ENCODE measurements at regions not wholly inside any gene's neighbourhood (a gene's known extent, or its start where the extent isn't known, plus 50 kb on each side); places are given as distances from the start of the nearest gene placed in this dataset.
"Not testable (repeated sequence)": the region's sequence is repeated elsewhere in the genome, so short reads cannot be mapped to it uniquely, and the experiment has no call there.

DNA sequence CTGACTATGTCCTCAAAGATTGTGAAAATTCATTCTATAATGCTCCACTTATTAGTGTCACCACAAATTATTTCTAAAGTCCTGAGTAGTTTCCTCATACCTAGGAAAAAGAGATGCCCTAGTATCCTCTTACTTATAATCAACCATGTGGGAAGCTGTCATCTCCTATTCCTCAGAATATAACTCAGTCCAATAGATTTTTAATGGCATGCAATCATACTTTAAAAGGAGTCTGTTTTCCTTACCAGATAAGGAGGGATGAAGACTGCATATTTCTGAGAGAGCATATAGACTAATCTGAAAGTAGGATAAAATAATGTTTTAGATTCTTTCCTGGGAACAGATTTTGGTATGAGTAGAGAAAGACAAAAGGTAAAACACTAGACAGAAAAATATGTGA, 727.7 kb upstream of the GRM3 start:
- Mint-ChIP-seq H3K27ac (no peak overlapping the region), H3K36me3 (no peaks in the 10 kb centered on the region), H3K27me3 (no peaks in the 10 kb centered on the region), H3K4me1 (no peaks in the 10 kb centered on the region), H3K4me3 (no peak overlapping the region), H3K9me3 (peaks cover 11% of the 10 kb centered on the region)
- ATAC-seq (ENCODE audit: low read depth): no peak
- no peak for DNase-seq (ENCODE audit: low spot score in 2 of 2)

DNA sequence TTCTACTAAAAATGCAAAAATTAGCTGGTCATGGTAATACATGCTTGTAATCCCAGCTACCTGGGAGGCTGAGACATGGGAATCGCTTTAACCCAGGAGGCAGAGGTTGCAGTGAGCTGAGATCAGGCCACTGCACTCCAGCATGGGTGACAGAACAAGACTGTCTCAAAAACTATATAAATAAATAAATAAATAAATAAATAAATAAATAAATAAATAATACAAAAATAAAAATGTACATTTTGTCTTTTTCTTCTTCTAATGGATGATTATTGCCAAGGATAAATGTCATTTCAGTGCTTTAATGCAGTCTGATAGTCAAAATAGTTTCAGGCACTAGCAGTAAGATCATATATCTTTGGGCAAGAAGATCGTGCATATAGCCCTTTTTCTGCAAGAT, 727.6 kb upstream of the SEMA3D start:
- Mint-ChIP-seq H3K4me3 (no peak overlapping the region), H3K9me3 (peaks cover 11% of the 10 kb centered on the region), H3K27me3 (no peaks in the 10 kb centered on the region), H3K27ac (no peak overlapping the region), H3K4me1 (no peaks in the 10 kb centered on the region), H3K36me3 (no peaks in the 10 kb centered on the region)
- no peak for ATAC-seq (ENCODE audit: low read depth)
- no peak for DNase-seq (ENCODE audit: low spot score in 2 of 2)

DNA sequence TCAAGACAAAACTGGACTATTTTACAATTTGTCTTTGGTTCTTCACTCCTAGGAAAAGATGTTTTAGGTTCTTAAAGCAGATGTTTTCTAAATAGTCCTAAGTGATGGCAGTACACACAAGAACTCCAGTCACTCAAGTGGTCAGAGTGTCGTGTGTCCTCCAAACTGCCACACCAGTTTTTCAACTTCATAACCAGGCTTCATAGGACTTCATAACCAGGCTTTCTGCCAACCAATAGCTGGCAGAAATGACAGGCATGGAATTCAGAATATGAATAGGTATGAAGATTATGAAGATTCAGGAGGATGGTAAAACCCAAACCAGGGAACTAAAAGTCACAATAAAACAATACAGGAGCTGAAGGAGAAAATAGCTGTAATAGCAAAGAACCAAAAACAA, 721.2 kb upstream of the SEMA3D start:
- Mint-ChIP-seq H3K36me3 (no peaks in the 10 kb centered on the region), H3K4me1 (no peaks in the 10 kb centered on the region), H3K9me3 (peaks cover 7% of the 10 kb centered on the region), H3K27ac (no peak overlapping the region), H3K4me3 (no peak overlapping the region), H3K27me3 (no peaks in the 10 kb centered on the region)
- DNase-seq (ENCODE audit: low spot score in 2 of 2) (no peak), ATAC-seq (ENCODE audit: low read depth) (no peak)

DNA sequence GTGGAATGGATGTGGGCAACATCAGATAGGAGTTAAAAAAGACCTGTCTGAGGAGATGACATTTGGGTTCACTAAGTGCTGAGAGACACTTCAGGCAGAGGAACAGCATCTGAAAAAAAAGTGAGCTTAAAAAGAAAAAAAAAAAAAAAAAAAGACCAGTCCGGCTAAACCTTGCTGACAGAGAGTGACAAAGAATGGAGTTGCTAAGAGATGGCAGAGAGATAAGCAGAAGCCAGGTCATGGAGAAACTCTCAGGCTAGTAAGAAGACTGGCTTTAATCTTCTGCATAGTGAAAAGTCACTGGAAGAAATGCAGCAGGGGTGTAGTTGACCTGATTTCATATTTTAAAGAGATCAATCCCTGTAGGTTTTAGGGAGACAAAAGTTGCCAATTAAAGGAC, 711.1 kb upstream of the SEMA3D start:
- H3K4me1 Mint-ChIP-seq: no peaks in the 10 kb centered on the region
- no peak for DNase-seq (ENCODE audit: low spot score in 2 of 2)
- ATAC-seq (ENCODE audit: low read depth): no peak
- H3K9me3 Mint-ChIP-seq: no peaks in the 10 kb centered on the region
- no peaks in the 10 kb centered on the region for H3K27me3 Mint-ChIP-seq
- H3K4me3 Mint-ChIP-seq: no peak overlapping the region
- no peak overlapping the region for H3K27ac Mint-ChIP-seq
- no peaks in the 10 kb centered on the region for H3K36me3 Mint-ChIP-seq

DNA sequence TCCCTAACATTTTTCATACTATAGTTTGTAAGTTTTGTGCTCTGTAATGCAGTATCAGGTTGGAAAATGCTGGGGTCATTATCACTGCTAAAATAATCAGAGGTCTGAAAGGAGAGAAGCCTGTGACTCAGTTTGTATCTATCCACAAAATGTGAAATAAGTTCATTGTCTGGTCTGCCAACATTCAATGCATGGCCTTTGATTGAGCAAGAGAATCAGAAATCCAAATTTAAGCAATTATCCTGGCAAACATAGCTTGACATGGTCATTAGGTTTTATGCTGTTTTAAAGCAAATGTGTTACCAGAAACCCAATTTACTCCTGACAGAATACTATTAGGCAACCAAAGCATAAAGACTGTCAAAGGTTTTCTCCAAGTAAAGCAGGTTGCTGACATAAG, 709.7 kb upstream of the SEMA3D start:
- Mint-ChIP-seq H3K9me3 (no peaks in the 10 kb centered on the region), H3K4me3 (no peak overlapping the region), H3K36me3 (no peaks in the 10 kb centered on the region), H3K27ac (no peak overlapping the region), H3K27me3 (no peaks in the 10 kb centered on the region), H3K4me1 (no peaks in the 10 kb centered on the region)
- DNase-seq (ENCODE audit: low spot score in 2 of 2): no peak
- ATAC-seq (ENCODE audit: low read depth): no peak

DNA sequence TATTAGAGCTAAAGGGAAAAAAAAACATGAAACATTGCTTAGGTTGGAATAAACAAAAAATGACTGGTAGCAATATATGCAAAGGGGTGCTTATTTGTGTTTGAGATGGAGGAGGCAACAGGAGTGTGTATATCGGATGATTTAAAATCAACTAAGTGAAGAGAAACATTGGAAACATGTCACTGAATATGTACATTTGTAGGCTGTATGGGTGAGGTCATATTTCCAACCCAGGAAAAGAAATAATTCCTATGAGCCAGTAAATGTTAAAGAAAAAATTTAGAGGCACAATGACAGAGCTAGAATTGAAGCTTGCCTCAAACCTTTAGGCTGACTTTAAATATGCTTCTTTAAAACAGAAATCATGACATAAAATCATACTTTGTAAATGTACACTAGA, 709.0 kb upstream of the SEMA3D start:
- no peak for DNase-seq (ENCODE audit: low spot score in 2 of 2)
- Mint-ChIP-seq H3K36me3 (no peaks in the 10 kb centered on the region), H3K4me3 (no peak overlapping the region)

DNA sequence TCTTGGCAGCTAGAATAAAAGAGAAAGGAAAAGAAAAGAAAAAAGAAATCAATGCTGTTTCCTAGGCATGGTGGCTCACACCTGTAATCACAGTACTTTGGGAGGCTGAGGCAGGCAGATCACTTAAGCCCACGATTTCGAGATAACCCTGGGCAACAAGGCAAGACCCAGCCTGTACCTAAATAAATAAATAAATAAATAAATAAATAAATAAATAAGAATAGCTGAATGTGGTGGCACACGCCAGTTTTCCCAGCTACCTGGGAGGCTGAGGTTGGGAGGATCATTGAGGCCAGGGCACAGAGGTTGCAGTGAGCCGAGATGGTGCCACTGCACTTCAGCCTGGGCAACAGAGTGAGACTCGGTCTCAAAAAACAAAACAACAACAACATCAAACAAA, 705.0 kb upstream of the SEMA3D start:
- not testable (repeated sequence) for H3K36me3 Mint-ChIP-seq, H3K9me3 Mint-ChIP-seq

More for the DNA sequence above, 709.0 kb upstream of the SEMA3D start:
- Mint-ChIP-seq H3K27me3 (no peaks in the 10 kb centered on the region), H3K27ac (no peak overlapping the region), H3K9me3 (no peaks in the 10 kb centered on the region), H3K4me1 (no peaks in the 10 kb centered on the region)
- no peak for ATAC-seq (ENCODE audit: low read depth)

DNA sequence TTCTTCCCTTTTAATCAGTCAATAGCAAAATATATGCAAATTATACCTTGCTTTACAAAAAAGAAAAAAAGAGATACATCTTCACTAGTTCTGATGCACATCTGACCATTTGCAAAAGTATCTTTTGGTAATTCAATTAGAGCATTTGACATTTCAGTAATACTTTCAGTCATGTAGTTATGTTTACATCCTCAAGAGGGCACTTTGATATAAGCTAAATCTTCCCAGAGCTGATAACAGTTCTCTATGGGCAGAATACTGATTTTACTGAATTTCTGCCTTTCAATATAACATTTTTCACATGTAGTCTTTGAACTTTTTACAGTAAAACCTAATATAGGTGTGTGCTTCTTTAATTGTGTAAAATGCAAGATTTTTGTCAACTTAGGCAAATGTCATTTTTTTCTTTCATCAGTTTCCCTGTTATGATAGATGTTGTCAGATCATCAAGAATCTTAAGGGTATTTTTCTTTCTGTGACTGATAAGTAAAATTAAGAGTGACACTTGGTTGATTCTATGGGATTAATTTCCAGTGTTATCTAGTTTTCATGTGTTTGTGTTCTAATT, 703.5 kb upstream of the SEMA3D start:
- H3K9me3 Mint-ChIP-seq: no peaks in the 10 kb centered on the region
- H3K36me3 Mint-ChIP-seq: no peaks in the 10 kb centered on the region
- no peak for DNase-seq (ENCODE audit: low spot score in 2 of 2)
- H3K4me3 Mint-ChIP-seq: no peak overlapping the region
- no peaks in the 10 kb centered on the region for H3K27me3 Mint-ChIP-seq
- no peaks in the 10 kb centered on the region for H3K4me1 Mint-ChIP-seq
- no peak for ATAC-seq (ENCODE audit: low read depth)
- no peak overlapping the region for H3K27ac Mint-ChIP-seq

More for the DNA sequence above, 705.0 kb upstream of the SEMA3D start:
- H3K4me1 Mint-ChIP-seq; H3K27ac Mint-ChIP-seq; DNase-seq (ENCODE audit: low spot score in 2 of 2); H3K27me3 Mint-ChIP-seq; H3K4me3 Mint-ChIP-seq; ATAC-seq (ENCODE audit: low read depth): not testable (repeated sequence)

DNA sequence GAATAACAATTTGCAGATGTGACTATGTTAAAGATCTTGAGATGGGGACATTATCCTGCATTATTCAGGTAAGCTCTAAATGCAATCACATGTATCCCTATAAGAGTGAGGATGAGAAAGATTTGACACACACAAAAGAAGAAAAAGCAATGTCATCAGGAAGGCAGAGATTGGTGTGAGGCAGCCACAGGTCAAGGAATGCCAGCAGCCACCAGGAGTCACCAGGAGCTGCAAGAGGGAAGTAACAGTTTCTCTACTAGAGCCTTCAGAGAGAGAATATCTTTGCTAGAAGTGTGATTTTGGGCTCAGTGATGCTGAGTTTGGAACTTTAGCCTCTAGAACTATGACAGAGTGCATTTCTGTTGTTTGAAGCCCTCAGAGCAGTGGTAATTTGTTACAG, 700.3 kb upstream of the SEMA3D start:
- Mint-ChIP-seq H3K27me3 (no peaks in the 10 kb centered on the region), H3K36me3 (no peaks in the 10 kb centered on the region), H3K27ac (no peak overlapping the region), H3K4me1 (no peaks in the 10 kb centered on the region), H3K9me3 (no peaks in the 10 kb centered on the region), H3K4me3 (no peak overlapping the region)
- ATAC-seq (ENCODE audit: low read depth) (no peak), DNase-seq (ENCODE audit: low spot score in 2 of 2) (no peak)

DNA sequence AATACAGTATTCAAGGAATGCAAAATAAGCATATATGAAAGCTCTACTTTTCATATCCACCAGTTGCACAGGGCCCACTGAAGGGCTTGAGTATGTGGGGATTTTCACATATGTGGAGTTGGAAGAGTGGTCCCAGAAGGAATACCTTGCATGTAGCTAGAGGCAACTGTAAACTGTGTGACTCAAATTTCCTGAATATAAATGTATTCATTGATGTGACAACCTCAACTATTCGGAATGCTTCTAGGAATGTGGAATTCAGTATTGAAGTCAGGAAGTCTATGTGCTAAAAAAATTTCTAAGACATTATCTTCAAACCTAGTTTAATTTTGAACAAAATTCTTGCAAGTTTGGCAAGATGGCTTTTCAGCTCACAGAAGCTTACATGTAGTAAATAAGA, 695.5 kb upstream of the SEMA3D start:
- no peak overlapping the region for H3K4me3 Mint-ChIP-seq
- ATAC-seq (ENCODE audit: low read depth): no peak
- H3K9me3 Mint-ChIP-seq: peaks cover 2% of the 10 kb centered on the region
- no peaks in the 10 kb centered on the region for H3K4me1 Mint-ChIP-seq
- no peaks in the 10 kb centered on the region for H3K27me3 Mint-ChIP-seq
- no peak overlapping the region for H3K27ac Mint-ChIP-seq
- no peaks in the 10 kb centered on the region for H3K36me3 Mint-ChIP-seq
- DNase-seq (ENCODE audit: low spot score in 2 of 2): no peak

DNA sequence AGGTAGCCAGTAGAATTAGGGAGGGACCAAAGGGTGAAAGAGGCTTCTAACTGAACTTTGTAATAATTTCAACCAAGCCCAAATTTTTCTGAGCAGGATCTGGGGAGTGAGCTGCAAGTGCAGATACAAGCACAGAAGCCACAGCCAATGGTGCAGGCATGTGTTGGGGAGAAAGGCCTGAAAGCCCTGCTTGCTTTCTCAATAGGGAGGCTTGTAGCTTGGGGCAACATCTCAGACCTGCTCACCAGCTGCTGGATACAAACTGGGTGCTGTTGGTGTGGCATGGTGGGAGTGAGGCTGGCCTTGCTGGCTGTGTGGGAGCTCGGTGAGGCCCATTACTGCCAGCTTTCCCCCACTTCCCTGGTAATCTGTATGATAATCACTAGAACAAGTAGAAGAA, 688.5 kb upstream of the SEMA3D start:
- Mint-ChIP-seq H3K27ac (no peak overlapping the region), H3K4me3 (no peak overlapping the region), H3K4me1 (no peaks in the 10 kb centered on the region), H3K36me3 (no peaks in the 10 kb centered on the region), H3K9me3 (peaks cover 4% of the 10 kb centered on the region), H3K27me3 (no peaks in the 10 kb centered on the region)
- ATAC-seq (ENCODE audit: low read depth): no peak
- no peak for DNase-seq (ENCODE audit: low spot score in 2 of 2)

DNA sequence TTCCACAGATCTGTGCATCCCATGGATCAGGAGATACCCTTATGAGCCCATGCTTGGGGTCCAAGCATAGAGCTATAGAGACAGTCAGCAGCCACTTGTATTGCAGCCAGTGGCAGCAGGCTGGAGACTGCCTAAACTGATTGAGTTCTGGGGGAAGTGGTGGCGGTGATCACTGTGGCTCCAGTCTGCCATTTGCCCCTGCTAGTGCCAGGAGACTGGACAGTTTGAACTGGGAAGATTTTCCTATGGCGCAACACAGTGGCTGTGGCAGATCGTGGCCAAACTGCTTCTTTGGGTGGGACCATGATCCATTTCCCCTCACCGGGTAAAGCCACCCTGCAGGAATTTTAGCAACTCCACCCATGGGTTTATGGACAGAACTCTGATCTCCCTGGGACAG, 679.7 kb upstream of the SEMA3D start:
- ATAC-seq (ENCODE audit: low read depth) (no peak), DNase-seq (ENCODE audit: low spot score in 2 of 2) (no peak)
- Mint-ChIP-seq H3K4me3 (no peak overlapping the region), H3K4me1 (no peaks in the 10 kb centered on the region), H3K9me3 (peaks cover 9% of the 10 kb centered on the region), H3K36me3 (no peaks in the 10 kb centered on the region), H3K27ac (no peak overlapping the region), H3K27me3 (no peaks in the 10 kb centered on the region)

DNA sequence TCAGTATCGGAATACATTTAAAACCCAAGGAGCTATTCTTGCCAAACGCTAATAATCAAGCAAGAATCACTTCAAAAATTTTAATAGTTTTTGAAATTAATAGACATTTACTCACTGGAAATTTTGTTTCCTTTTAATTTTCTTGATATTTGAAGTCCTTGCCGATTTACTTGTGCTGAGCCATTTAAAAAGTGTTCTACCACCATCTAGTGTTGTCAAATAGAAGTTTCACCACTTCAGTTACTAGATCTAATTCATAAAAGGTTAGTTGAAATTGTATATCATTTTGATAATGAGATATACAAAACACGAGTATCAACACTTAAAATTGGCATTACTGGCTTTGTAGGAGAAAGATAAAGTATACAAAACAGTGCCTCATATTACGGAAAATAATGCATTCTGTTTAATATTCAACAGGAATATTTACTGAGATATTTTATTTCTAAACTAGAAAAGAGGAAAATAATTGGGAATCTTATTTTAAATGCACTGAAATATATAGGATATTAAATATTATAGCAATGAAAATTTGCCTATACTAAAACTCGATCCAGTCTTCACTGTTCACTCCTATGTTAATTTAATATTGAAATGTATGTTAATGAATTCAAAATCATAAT, 664.8 kb upstream of the SEMA3D start:
- no peak overlapping the region for H3K27ac Mint-ChIP-seq
- peaks cover 1% of the 10 kb centered on the region for H3K9me3 Mint-ChIP-seq
- DNase-seq (ENCODE audit: low spot score in 2 of 2) (no peak), ATAC-seq (ENCODE audit: low read depth) (no peak)
- H3K36me3 Mint-ChIP-seq: no peaks in the 10 kb centered on the region
- H3K27me3 Mint-ChIP-seq: no peaks in the 10 kb centered on the region
- H3K4me3 Mint-ChIP-seq: no peak overlapping the region
- H3K4me1 Mint-ChIP-seq: no peaks in the 10 kb centered on the region

DNA sequence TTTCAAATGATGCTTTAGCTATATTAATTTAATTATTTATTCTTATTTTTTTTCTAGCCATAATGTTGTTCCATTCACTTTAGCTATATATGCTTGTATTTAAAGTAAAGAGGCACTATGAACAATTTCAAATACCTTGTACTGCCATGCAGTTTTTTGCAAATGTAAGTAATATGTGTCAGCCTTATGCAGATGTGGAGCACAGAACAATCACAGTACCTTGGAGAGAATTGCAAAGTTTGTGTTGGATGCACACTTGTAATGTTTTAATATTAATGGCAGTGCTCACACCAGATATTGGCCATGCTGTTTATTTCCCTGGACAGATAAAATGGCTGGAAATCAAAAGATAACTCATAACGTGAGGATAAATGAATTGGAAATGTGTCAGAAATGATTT, 663.5 kb upstream of the SEMA3D start:
- Mint-ChIP-seq H3K9me3 (peaks cover 1% of the 10 kb centered on the region), H3K4me3 (no peak overlapping the region), H3K36me3 (no peaks in the 10 kb centered on the region), H3K27ac (no peak overlapping the region), H3K4me1 (no peaks in the 10 kb centered on the region), H3K27me3 (no peaks in the 10 kb centered on the region)
- ATAC-seq (ENCODE audit: low read depth): no peak
- DNase-seq (ENCODE audit: low spot score in 2 of 2): no peak

DNA sequence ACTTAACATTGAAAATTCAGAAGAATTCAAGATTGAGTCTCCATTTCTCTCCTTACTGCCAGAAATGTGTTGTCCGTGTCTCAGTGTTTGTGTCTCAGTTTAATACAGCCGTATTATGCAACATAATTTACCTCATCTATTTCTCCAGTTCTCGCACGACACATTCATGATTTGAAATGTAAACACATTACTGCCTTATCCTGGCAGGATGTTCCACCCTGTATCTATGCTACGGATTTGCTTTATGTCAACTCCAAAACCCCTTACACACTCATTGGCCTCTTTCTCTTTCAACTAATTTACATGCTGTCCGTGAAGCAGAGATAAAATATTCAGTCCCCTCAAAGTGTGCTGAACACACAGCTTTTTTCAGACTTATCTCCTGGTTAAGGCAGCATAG, 653.7 kb upstream of the SEMA3D start:
- DNase-seq (ENCODE audit: low spot score in 2 of 2) (no peak), ATAC-seq (ENCODE audit: low read depth) (no peak)
- Mint-ChIP-seq H3K9me3 (peaks cover 2% of the 10 kb centered on the region), H3K27me3 (no peaks in the 10 kb centered on the region), H3K4me1 (no peaks in the 10 kb centered on the region), H3K36me3 (no peaks in the 10 kb centered on the region), H3K4me3 (no peak overlapping the region), H3K27ac (no peak overlapping the region)

Measured in memory B cell (primary cell).